ENCODE measurements at regions not wholly inside any gene's neighbourhood (a gene's known extent, or its start where the extent isn't known, plus 50 kb on each side); places are given as distances from the start of the nearest gene placed in this dataset.
"Not testable (repeated sequence)": the region's sequence is repeated elsewhere in the genome, so short reads cannot be mapped to it uniquely, and the experiment has no call there.

- no peak for DNase-seq
Measured at GRCh38 chr9:83133316-83133715, 70.4 kb upstream of the RASEF start.

- DNase-seq = no peak
Measured at GRCh38 chr9:83132768-83133167, 69.8 kb upstream of the RASEF start.

GRCh38 chr9:83130541-83130940 lies 67.6 kb upstream of the RASEF start:
- no peak for DNase-seq

- no peak for DNase-seq
Measured at GRCh38 chr9:83125671-83126070, 62.7 kb upstream of the RASEF start.

DNA sequence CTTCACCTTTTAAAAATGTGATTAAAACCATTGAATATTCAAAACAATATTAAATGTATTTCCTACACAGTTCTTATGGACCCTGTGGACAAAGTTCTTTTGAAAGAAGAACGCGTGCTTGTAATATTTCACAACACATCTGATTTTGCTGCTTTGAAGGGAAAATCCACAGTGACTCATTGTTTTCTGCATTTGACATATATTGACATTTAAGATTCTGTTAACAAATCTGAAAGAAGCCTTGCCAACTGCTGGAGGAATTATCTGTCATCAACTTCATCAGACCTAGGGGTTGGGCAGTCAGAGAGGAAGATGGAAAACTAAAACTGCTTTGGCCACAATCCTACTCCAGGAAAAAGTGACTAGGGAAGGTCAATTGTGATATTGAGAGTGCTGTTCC lies 56.9 kb upstream of the RASEF start:
- peak; percentile 2 for DNase-seq

DNA sequence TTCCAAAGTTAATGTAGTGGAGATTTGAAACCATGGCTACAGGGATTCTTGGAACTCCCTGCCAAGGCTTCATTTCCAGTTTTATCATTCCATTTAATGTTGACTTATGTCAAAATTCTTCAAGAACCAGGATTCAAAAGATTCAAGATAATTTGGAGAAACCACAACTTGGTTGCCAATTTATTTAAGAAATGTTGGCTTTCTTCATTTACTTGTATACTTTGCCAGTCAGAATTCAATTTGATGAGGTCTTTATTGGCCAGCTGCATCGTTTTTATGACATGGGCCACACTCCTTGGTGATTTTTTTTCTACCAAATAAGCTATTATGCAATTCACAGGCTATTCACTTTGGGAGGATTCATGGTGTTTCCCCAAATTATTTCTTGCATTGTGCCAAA lies 53.1 kb upstream of the RASEF start:
- DNase-seq = no peak

GRCh38 chr9:83113445-83113844 lies 50.5 kb upstream of the RASEF start:
- not testable (repeated sequence) for DNase-seq
